GM12864 (cell line): ENCODE measurements at regions not wholly inside any gene's neighbourhood (a gene's known extent, or its start where the extent isn't known, plus 50 kb on each side); places are given as distances from the start of the nearest gene placed in this dataset.

ENCODE experiments used
- DNase-seq: peaks from one replicate; pipeline ENCODE4 v3.0.0-alpha.2; 2011; ENCODE audit warnings: low read depth
- H3K4me3 ChIP-seq: 2 replicates; pipeline ENCODE4 v1.5.1; 2011; ENCODE audit warnings: mild to moderate bottlenecking, low read depth, low read length, control low read depth
- TF ChIP-seq, protein P1 (sequence below): IDR thresholded peaks from 2 replicates; pipeline ENCODE4 v1.5.1; 2011; ENCODE audit warnings: low read depth, mild to moderate bottlenecking, moderate library complexity, low read length, control low read depth, inconsistent platforms; ENCODE audit errors: missing control alignments

DNA sequence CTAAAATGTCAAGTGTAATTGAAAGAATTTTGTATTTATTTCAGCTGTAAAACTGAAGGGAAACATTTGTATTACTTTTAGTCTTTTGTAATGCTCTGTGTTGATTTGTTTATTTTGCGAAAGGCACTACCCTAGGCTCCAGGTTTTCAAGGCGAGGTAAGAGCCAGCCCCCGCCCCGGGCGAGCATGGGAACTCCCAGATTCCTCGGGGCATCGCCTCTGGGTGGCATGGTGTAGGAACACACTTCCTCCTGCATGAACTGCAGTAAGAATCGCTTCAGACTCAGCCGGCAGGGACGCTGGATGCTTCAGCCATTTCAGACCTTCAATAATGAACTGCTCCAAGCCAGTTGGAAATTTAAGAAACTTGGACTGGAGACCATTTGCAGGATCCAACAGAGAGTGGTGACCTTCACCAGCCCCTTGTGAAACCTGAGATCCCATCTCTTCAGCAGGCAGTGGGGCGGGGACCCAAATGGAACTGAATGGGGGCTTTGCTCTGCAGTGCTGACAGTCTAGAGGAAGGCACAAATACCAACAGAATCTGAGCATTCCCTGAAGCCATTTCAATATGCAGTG, 544.3 kb upstream of the MGMT start:
- H3K4me3 ChIP-seq: no peak overlapping the region
- no peak for DNase-seq
- TF ChIP-seq, protein P1, sequence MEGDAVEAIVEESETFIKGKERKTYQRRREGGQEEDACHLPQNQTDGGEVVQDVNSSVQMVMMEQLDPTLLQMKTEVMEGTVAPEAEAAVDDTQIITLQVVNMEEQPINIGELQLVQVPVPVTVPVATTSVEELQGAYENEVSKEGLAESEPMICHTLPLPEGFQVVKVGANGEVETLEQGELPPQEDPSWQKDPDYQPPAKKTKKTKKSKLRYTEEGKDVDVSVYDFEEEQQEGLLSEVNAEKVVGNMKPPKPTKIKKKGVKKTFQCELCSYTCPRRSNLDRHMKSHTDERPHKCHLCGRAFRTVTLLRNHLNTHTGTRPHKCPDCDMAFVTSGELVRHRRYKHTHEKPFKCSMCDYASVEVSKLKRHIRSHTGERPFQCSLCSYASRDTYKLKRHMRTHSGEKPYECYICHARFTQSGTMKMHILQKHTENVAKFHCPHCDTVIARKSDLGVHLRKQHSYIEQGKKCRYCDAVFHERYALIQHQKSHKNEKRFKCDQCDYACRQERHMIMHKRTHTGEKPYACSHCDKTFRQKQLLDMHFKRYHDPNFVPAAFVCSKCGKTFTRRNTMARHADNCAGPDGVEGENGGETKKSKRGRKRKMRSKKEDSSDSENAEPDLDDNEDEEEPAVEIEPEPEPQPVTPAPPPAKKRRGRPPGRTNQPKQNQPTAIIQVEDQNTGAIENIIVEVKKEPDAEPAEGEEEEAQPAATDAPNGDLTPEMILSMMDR: no peak

DNA sequence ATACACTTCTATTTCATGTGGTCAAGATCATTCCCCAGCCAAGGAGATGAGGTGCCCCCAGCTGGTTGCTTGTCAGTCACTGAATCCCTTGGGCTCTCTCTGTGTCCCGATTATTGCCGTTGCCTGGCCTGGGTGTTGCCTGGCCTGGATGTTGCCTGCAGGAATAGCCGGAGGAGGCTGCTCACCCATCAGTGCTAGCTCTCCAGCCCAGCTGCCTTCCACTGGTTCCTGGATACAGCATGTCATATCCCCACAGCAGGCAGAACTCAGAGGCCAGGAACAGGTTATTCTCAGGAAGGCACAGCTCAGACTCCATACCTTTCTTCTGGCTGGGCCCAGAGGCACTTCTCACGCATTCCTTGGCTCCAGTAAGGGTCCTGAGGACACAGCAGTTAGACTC, 542.1 kb upstream of the MGMT start:
- no peak for DNase-seq
- no peak overlapping the region for H3K4me3 ChIP-seq
- TF ChIP-seq, protein P1: no peak

DNA sequence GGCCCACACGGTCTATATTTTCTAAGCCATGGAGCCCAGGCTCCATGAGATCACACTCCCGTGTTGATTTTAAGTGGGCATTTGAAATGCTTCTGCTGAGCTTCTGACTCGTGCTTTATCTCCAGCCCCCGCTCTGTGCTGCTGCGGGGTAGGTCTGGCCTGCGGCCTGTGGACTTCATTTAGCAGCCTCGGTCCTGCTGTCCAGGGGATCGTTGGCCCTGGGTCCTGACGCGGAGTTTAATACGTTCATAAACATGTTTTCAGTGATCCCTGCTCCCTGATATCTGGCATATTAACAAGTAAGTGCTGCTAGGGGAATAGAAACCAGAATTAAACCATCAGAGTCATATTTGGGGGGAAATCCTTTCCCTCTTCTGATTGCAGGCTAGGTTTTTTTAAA, 540.3 kb upstream of the MGMT start:
- DNase-seq: no peak
- TF ChIP-seq, protein P1: no peak
- H3K4me3 ChIP-seq: no peak overlapping the region

DNA sequence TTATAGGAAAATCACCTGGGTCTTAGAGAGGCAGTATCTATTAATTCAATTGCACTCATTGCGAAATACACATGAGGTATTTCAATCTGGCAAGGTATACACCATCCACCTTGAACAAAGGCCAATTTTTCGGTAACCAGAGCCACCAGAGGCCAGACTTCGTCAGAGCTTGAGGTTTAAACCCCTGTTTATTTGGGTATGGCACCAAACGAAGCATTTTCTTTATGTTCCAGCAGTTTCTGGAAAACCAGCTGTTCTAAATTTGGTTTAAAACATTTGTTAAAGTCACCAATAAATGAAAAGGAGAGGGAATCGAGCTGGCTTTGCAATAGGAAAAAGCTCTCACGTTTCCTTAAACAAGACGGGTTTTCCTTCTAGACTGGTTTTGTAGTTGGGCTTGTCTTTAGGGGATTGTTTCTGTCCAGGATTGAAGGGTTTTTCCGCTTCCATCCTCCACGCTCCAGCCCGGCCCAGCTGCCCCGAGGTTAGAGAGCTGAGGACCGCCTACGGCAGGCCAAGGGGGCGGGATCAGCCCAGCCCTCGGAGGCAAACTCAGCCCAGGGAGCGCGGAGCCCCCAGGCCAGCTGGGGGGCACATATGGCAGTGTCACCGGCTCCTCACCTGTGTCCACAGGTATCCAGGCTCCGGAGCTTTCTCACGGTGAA, 539.4 kb upstream of the MGMT start:
- H3K4me3 ChIP-seq: no peak overlapping the region
- TF ChIP-seq, protein P1: no peak
- no peak for DNase-seq

DNA sequence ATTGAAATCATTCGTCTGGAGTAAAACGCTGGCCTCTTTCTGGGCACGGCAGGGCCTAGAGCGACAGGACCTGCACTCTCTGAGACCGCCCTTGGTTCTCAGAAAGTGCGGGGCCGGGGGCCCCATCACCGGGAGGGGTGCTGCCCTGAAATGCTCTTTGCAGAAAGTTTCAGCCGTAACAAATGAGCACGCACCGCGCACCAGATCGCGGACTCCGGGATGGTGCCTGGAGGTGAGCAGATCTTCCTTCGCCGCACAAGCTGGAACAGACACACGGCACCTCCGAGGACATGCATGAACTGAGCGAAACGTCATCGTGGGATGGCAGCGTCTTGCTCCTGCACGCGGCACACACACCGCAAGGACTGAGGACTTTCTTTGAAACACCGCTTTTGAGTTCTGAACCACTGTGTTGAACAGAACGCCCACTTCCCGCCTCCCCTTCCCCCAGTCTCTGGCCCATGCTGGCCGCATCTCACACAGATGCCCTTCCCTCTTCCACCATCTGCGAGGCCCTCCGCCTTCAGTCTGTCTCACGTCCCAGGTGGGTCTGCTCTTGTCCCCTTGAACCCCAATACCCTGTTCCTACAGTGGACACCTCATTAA, 538.7 kb upstream of the MGMT start:
- DNase-seq: no peak
- no peak overlapping the region for H3K4me3 ChIP-seq
- TF ChIP-seq, protein P1: no peak

DNA sequence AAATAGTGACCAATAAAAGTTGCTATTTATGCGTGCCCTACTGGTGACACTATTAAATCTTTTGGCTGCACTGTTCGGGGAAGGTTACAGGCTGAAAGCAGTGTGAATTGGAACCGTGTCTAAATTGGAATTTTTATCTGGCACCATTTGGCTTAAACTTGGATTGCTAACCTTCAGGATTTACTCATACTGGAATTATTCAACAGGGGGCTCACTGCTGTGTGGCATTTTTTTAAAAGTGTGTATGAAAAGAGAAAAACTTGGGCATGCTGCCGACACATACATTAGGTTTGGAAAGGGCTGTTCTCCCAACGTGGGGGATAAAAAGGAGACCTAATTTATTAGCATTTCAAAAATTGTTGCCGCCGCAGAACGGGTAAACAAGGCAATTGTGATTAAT, 537.9 kb upstream of the MGMT start:
- no peak overlapping the region for H3K4me3 ChIP-seq
- DNase-seq: no peak
- TF ChIP-seq, protein P1: no peak
